ENCODE measurements at regions not wholly inside any gene's neighbourhood (a gene's known extent, or its start where the extent isn't known, plus 50 kb on each side); places are given as distances from the start of the nearest gene placed in this dataset.
"Not testable (repeated sequence)": the region's sequence is repeated elsewhere in the genome, so short reads cannot be mapped to it uniquely, and the experiment has no call there.

DNA sequence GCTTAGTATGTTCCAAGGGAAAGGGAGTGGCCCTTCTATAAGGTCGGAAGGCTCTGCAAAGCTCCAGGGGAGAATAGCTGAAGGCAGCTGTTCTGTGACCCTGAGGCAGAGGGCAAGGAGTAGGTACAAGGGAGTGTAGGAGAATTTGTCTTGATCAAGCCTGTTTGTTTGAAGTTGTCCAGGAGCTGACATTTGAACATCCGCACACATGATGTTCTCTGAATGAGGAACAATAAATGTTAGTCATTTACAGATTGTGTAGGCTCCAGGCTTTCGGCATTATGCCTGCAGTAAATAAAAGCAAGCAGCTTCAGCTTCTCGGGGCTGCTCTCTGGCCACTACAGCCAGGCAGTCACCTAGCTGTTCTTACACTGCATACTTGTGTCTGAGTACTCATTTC, 52.7 kb downstream of the CTAGE6 start:
- DNase-seq, H3K4me1 Mint-ChIP-seq, H3K27me3 Mint-ChIP-seq, H3K36me3 Mint-ChIP-seq, H3K4me3 Mint-ChIP-seq, H3K27ac Mint-ChIP-seq, H3K9me3 Mint-ChIP-seq, POLR2A ChIA-PET, ATAC-seq: not testable (repeated sequence)

DNA sequence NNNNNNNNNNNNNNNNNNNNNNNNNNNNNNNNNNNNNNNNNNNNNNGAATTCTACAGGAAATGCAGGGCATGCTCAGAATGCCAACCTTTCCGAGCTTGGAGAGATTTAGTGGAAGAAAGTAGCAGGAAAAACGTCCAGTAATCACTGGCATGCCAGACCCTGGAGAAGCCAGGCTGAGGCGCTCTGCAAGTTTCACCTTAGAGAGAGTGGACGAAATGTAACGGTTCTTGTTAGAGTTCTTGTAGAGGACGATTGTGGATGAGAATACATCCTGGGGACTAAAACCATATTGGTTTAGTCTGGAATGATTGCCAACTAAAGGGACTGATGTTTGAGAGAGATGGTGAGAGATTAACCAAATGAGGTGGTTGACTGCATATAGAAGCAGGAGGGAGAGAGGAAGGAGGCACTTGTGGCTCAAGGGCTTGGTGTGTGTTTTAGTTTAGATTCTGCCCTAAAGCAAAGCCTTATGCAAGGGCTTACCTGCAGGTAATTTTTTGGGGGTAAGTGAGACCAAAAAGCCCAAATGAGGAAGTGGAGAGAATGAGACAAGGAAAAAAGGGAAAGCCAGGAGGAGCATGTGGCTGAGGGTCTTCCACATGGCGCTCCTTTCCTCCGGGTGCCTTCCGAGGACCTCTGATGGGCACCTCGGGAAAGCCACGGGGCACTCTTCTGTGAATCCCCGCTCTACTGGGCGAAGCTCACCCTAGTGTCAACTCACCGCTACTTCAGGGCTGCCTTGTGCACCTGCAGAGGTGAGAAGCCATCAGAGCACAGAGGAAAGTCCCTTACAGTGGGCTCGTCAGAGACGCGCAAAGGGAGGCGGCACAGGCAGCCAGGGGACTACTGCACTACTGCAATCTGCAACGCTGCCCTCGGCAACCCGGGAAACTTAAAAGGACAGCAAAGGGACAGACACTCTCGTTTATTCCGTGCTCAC, 56.5 kb downstream of the CTAGE6 start:
- H3K4me1 Mint-ChIP-seq, POLR2A ChIA-PET, H3K27ac Mint-ChIP-seq, DNase-seq, H3K9me3 Mint-ChIP-seq, H3K4me3 Mint-ChIP-seq, H3K27me3 Mint-ChIP-seq, H3K36me3 Mint-ChIP-seq: not testable (repeated sequence)
- peak; percentile 100 for ATAC-seq

All from naive thymus-derived CD8-positive, alpha-beta T cell (primary cell).